HL-60 (cell line): ENCODE measurements at regions not wholly inside any gene's neighbourhood (a gene's known extent, or its start where the extent isn't known, plus 50 kb on each side); places are given as distances from the start of the nearest gene placed in this dataset.
"Not testable (repeated sequence)": the region's sequence is repeated elsewhere in the genome, so short reads cannot be mapped to it uniquely, and the experiment has no call there.

Source experiments
- DNase-seq, 2 experiments: peaks; one replicate each; pipeline ENCODE4 v3.0.0-alpha.2; 2010 to 2020; ENCODE audit warnings: low read depth in 1 of 2, low spot score in 1 of 2
- H3K27ac ChIP-seq: fragments of 250-450 bp; sonication (Bioruptor Pico); replicated peaks from 2 replicates; pipeline ENCODE4 v1.5.1; 2020; ENCODE audit warnings: mild to moderate bottlenecking, moderate library complexity
- H3K27me3 ChIP-seq: fragments of 250-450 bp; sonication (Bioruptor Pico); 2 replicates; pipeline ENCODE4 v1.5.1; 2021; ENCODE audit warnings: mild to moderate bottlenecking, moderate library complexity; ENCODE audit not compliant: insufficient read depth, poor library complexity, severe bottlenecking
- H3K4me3 ChIP-seq: replicated peaks from 2 replicates; pipeline ENCODE4 v1.5.1; 2011; ENCODE audit warnings: mild to moderate bottlenecking, control low read depth, low read length; ENCODE audit not compliant: insufficient read depth
- GABPA ChIP-seq: IDR thresholded peaks from 2 replicates; pipeline ENCODE4 v1.6.1; 2012; ENCODE audit warnings: low read depth
- POLR2AphosphoS5 ChIP-seq: IDR thresholded peaks from 2 replicates; pipeline ENCODE4 v1.6.1; 2012; ENCODE audit warnings: low read depth
- SPI1 ChIP-seq: IDR thresholded peaks from 2 replicates; pipeline ENCODE4 v1.6.1; 2012; ENCODE audit warnings: low read depth, mild to moderate bottlenecking, borderline replicate concordance
- TF ChIP-seq, protein P1 (sequence below): IDR thresholded peaks from one replicate; pipeline ENCODE4 v1.5.1; 2011; ENCODE audit warnings: low read length, control low read depth, inconsistent platforms; ENCODE audit not compliant: insufficient read depth
- TF ChIP-seq, protein P2 (sequence below): IDR thresholded peaks from 2 replicates; pipeline ENCODE4 v1.6.1; 2012; ENCODE audit warnings: low read depth; ENCODE audit not compliant: insufficient replicate concordance

DNA sequence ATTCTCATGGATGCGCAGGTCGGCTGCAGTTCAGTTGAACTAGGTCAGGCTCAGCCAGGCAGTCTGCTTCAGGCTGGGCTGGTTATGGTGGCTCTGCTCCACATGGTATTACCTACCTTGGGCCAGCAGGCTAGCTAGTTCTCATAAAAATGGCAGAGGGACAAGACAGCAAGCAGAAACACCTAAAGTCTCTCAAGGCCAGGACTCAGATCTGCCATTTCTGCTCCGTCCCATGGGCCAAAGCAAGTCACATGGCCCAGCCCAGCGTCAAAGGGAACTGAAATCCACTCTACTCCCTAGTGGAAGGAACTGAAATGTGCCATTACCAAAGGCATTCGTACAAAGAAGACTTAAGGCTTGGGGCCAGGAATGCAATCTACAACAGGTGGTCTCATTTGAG lies 160.0 kb downstream of the TMEM132E start:
- H3K4me3 ChIP-seq = no peak overlapping the region
- H3K27ac ChIP-seq = no peak overlapping the region
- DNase-seq = no peak
- TF ChIP-seq POLR2AphosphoS5 = no peak
- no peak for TF ChIP-seq GABPA
- TF ChIP-seq, protein P1, sequence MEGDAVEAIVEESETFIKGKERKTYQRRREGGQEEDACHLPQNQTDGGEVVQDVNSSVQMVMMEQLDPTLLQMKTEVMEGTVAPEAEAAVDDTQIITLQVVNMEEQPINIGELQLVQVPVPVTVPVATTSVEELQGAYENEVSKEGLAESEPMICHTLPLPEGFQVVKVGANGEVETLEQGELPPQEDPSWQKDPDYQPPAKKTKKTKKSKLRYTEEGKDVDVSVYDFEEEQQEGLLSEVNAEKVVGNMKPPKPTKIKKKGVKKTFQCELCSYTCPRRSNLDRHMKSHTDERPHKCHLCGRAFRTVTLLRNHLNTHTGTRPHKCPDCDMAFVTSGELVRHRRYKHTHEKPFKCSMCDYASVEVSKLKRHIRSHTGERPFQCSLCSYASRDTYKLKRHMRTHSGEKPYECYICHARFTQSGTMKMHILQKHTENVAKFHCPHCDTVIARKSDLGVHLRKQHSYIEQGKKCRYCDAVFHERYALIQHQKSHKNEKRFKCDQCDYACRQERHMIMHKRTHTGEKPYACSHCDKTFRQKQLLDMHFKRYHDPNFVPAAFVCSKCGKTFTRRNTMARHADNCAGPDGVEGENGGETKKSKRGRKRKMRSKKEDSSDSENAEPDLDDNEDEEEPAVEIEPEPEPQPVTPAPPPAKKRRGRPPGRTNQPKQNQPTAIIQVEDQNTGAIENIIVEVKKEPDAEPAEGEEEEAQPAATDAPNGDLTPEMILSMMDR = no peak
- TF ChIP-seq, protein P2, sequence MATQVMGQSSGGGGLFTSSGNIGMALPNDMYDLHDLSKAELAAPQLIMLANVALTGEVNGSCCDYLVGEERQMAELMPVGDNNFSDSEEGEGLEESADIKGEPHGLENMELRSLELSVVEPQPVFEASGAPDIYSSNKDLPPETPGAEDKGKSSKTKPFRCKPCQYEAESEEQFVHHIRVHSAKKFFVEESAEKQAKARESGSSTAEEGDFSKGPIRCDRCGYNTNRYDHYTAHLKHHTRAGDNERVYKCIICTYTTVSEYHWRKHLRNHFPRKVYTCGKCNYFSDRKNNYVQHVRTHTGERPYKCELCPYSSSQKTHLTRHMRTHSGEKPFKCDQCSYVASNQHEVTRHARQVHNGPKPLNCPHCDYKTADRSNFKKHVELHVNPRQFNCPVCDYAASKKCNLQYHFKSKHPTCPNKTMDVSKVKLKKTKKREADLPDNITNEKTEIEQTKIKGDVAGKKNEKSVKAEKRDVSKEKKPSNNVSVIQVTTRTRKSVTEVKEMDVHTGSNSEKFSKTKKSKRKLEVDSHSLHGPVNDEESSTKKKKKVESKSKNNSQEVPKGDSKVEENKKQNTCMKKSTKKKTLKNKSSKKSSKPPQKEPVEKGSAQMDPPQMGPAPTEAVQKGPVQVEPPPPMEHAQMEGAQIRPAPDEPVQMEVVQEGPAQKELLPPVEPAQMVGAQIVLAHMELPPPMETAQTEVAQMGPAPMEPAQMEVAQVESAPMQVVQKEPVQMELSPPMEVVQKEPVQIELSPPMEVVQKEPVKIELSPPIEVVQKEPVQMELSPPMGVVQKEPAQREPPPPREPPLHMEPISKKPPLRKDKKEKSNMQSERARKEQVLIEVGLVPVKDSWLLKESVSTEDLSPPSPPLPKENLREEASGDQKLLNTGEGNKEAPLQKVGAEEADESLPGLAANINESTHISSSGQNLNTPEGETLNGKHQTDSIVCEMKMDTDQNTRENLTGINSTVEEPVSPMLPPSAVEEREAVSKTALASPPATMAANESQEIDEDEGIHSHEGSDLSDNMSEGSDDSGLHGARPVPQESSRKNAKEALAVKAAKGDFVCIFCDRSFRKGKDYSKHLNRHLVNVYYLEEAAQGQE = no peak
- no peak for TF ChIP-seq SPI1
- H3K27me3 ChIP-seq = no peaks in the 10 kb centered on the region

DNA sequence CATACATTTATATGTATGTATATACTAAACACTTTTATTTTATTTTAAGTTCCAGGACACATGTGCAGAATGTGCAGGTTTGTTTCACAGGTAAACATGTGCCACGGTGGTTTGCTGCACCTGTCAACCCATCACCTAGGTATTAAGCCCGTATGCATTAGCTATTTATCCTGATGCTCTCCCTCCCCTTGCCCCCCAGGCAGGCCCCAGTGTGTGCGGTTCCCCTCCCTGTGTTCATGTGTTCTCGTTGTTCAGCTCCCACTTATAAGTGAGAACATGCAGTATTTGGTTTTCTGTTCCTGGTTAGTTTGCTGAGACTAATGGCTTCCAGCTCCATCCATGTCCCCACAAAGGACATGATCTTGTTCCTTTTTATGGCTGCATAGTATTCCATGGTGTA lies 158.3 kb downstream of the TMEM132E start:
- not testable (repeated sequence) for H3K27ac ChIP-seq, H3K27me3 ChIP-seq, H3K4me3 ChIP-seq, DNase-seq

DNA sequence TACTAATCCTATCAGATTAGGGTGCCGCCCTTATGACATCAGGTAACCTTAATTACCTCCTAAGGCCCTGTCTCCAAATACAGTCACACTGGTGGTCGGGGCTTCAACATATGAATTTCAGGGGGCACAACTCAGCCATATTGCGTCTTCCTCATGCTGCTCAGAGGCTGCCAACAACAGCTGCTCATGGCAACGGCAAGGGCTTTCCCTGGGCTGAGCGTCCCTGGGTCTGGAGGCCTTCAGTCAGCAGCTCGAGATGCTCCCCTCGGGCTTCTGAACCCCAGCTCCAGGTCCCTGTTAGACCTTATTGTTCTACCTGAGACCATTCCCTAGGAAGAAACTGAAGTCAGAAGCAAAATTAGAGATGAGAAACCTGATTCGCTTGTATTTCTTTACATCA lies 157.2 kb downstream of the TMEM132E start:
- no peak overlapping the region for H3K4me3 ChIP-seq
- TF ChIP-seq, protein P2 = no peak
- TF ChIP-seq, protein P1 = no peak
- no peak for TF ChIP-seq GABPA
- TF ChIP-seq POLR2AphosphoS5 = no peak
- no peak for TF ChIP-seq SPI1

DNA sequence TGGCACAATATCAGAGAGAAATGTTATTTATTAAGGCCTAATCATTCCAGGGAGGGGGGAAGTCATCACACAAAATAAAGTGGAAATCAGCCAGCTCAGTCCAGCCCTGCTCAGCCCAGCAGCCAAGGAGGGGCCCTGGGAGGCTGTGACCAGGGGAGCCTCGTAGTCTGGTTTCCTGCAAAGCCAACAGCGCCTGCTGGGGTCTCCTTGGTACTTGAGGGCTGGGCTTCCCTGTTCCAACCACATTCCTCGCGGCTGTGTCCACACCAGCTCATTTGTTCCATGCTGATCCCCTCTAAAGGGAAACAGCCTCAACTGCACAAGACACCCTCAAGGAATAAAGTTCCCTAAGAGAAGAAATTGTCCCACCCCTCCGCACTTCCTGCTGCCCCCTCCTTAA lies 154.0 kb downstream of the TMEM132E start:
- Histone ChIP-seq H3K4me3 (no peak overlapping the region), H3K27me3 (no peaks in the 10 kb centered on the region), H3K27ac (no peak overlapping the region)
- no peak for DNase-seq
- TF ChIP-seq, protein P1 = no peak
- no peak for TF ChIP-seq GABPA
- TF ChIP-seq POLR2AphosphoS5 = no peak
- TF ChIP-seq, protein P2 = no peak
- TF ChIP-seq SPI1 = no peak

More for the DNA sequence above, 157.2 kb downstream of the TMEM132E start:
- H3K27ac ChIP-seq = no peak overlapping the region
- H3K27me3 ChIP-seq = no peaks in the 10 kb centered on the region
- DNase-seq = no peak
